ENCODE measurements at regions not wholly inside any gene's neighbourhood (a gene's known extent, or its start where the extent isn't known, plus 50 kb on each side); places are given as distances from the start of the nearest gene placed in this dataset.

- intact Hi-C loops (cut with micrococcal nuclease), result no loop called here
- no peak for TF ChIP-seq CTCF (IDR thresholded peaks at IDR 0.05)
- H3K36me3 ChIP-seq (ENCODE audit: control insufficient read depth, insufficient read depth, low read length), result no peaks in the 10 kb centered on the region
- H3K4me1 Mint-ChIP-seq, result no peaks in the 10 kb centered on the region
- no peak overlapping the region for H3K4me3 Mint-ChIP-seq
- no peak overlapping the region for H3K4me3 ChIP-seq (ENCODE audit: low read length)
- ATAC-seq, result no peak
- H3K27me3 Mint-ChIP-seq (ENCODE audit: low read depth in 2 of 2), result no peaks in the 10 kb centered on the region
- no peaks in the 10 kb centered on the region for H3K27me3 ChIP-seq (ENCODE audit: control insufficient read depth, insufficient read depth, low read length)
- no peaks in the 10 kb centered on the region for H3K4me1 ChIP-seq (ENCODE audit: control insufficient read depth, insufficient read depth, low read length)
- WGBS (ENCODE audit: insufficient coverage), result 70% methylated on average over 10 of the region's 10 CpGs
- H3K27ac Mint-ChIP-seq, result no peak overlapping the region
- no peak overlapping the region for H3K27ac ChIP-seq (ENCODE audit: low read length)
- H3K36me3 Mint-ChIP-seq, result no peaks in the 10 kb centered on the region
- DNase-seq, result no peak
- H3K9me3 Mint-ChIP-seq, result no peaks in the 10 kb centered on the region
- H3K9me3 ChIP-seq (ENCODE audit: control insufficient read depth, insufficient read depth, low read length), result no peaks in the 10 kb centered on the region
These were observed 247.7 kb upstream of the PMEPA1 start for GRCh38 chr20:57957411-57958049.

GRCh38 chr20:57953638-57954037 lies 243.8 kb upstream of the PMEPA1 start:
- Histone ChIP-seq H3K27me3 (ENCODE audit: control insufficient read depth, insufficient read depth, low read length) (no peaks in the 10 kb centered on the region), H3K27ac (ENCODE audit: low read length) (no peak overlapping the region), H3K36me3 (ENCODE audit: control insufficient read depth, insufficient read depth, low read length) (no peaks in the 10 kb centered on the region), H3K4me3 (ENCODE audit: low read length) (no peak overlapping the region), H3K4me1 (ENCODE audit: control insufficient read depth, insufficient read depth, low read length) (no peaks in the 10 kb centered on the region), H3K9me3 (ENCODE audit: control insufficient read depth, insufficient read depth, low read length) (no peaks in the 10 kb centered on the region)
- H3K4me3 Mint-ChIP-seq, result no peak overlapping the region
- ATAC-seq, result no peak
- H3K9me3 Mint-ChIP-seq, result peaks cover 3 to 4% of the 10 kb centered on the region in 2 donors
- no peaks in the 10 kb centered on the region for H3K36me3 Mint-ChIP-seq
- no peaks in the 10 kb centered on the region for H3K4me1 Mint-ChIP-seq
- no peak for DNase-seq
- intact Hi-C loops (cut with micrococcal nuclease), result no loop called here
- peaks cover 0 to 3% of the 10 kb centered on the region in 2 donors for H3K27me3 Mint-ChIP-seq (ENCODE audit: low read depth in 2 of 2)
- no peak for TF ChIP-seq CTCF (IDR thresholded peaks at IDR 0.05)
- 26% methylated on average over 4 of the region's 4 CpGs for WGBS (ENCODE audit: insufficient coverage)
- H3K27ac Mint-ChIP-seq, result no peak overlapping the region

- H3K4me1 ChIP-seq (ENCODE audit: control insufficient read depth, insufficient read depth, low read length), result no peaks in the 10 kb centered on the region
- peaks cover 3 to 5% of the 10 kb centered on the region in 2 donors for H3K9me3 Mint-ChIP-seq
- TF ChIP-seq CTCF (IDR thresholded peaks at IDR 0.05), result no peak
- no peak overlapping the region for H3K4me3 Mint-ChIP-seq
- H3K4me3 ChIP-seq (ENCODE audit: low read length), result no peak overlapping the region
- H3K36me3 Mint-ChIP-seq, result no peaks in the 10 kb centered on the region
- peaks cover 0 to 3% of the 10 kb centered on the region in 2 donors for H3K27me3 Mint-ChIP-seq (ENCODE audit: low read depth in 2 of 2)
- DNase-seq (no peak), ATAC-seq (no peak)
- WGBS (ENCODE audit: insufficient coverage), result 87% methylated on average over 1 of the region's 1 CpG
- no peaks in the 10 kb centered on the region for H3K27me3 ChIP-seq (ENCODE audit: control insufficient read depth, insufficient read depth, low read length)
- no peaks in the 10 kb centered on the region for H3K36me3 ChIP-seq (ENCODE audit: control insufficient read depth, insufficient read depth, low read length)
- H3K9me3 ChIP-seq (ENCODE audit: control insufficient read depth, insufficient read depth, low read length), result no peaks in the 10 kb centered on the region
- no peaks in the 10 kb centered on the region for H3K4me1 Mint-ChIP-seq
- intact Hi-C loops (cut with micrococcal nuclease), result no loop called here
- H3K27ac ChIP-seq (ENCODE audit: low read length), result no peak overlapping the region
- H3K27ac Mint-ChIP-seq, result no peak overlapping the region
These were observed 242.3 kb upstream of the PMEPA1 start for GRCh38 chr20:57952136-57952535.

- H3K4me1 Mint-ChIP-seq, result no peaks in the 10 kb centered on the region
- Histone ChIP-seq H3K27me3 (ENCODE audit: control insufficient read depth, insufficient read depth, low read length) (no peaks in the 10 kb centered on the region), H3K9me3 (ENCODE audit: control insufficient read depth, insufficient read depth, low read length) (no peaks in the 10 kb centered on the region), H3K27ac (ENCODE audit: low read length) (no peak overlapping the region), H3K36me3 (ENCODE audit: control insufficient read depth, insufficient read depth, low read length) (no peaks in the 10 kb centered on the region), H3K4me1 (ENCODE audit: control insufficient read depth, insufficient read depth, low read length) (no peaks in the 10 kb centered on the region), H3K4me3 (ENCODE audit: low read length) (no peak overlapping the region)
- ATAC-seq, result no peak
- DNase-seq, result no peak
- H3K27me3 Mint-ChIP-seq (ENCODE audit: low read depth in 2 of 2), result peaks cover 0 to 3% of the 10 kb centered on the region in 2 donors
- TF ChIP-seq CTCF (IDR thresholded peaks at IDR 0.05), result no peak
- no peak overlapping the region for H3K27ac Mint-ChIP-seq
- intact Hi-C loops (cut with micrococcal nuclease), result no loop called here
- H3K36me3 Mint-ChIP-seq, result no peaks in the 10 kb centered on the region
- peaks cover 3 to 5% of the 10 kb centered on the region in 2 donors for H3K9me3 Mint-ChIP-seq
- H3K4me3 Mint-ChIP-seq, result no peak overlapping the region
- 81% methylated on average over 3 of the region's 3 CpGs for WGBS (ENCODE audit: insufficient coverage)
These were observed 241.7 kb upstream of the PMEPA1 start for GRCh38 chr20:57951549-57951948.

Measured in natural killer cell (primary cell).